Endodermal cell (in vitro differentiated cells): ENCODE measurements at regions not wholly inside any gene's neighbourhood (a gene's known extent, or its start where the extent isn't known, plus 50 kb on each side); places are given as distances from the start of the nearest gene placed in this dataset.

Experiments
- DNase-seq: peaks from one replicate; pipeline ENCODE4 v3.0.0-alpha.2; 2017
- H3K27ac ChIP-seq: 2 replicates; pipeline ENCODE4 v1.5.1; 2013; ENCODE audit warnings: mild to moderate bottlenecking, low read depth, low read length, moderate library complexity
- H3K27me3 ChIP-seq: 2 replicates; pipeline ENCODE4 v1.6.1; 2013; ENCODE audit warnings: mild to moderate bottlenecking, low read length, moderate library complexity; ENCODE audit not compliant: insufficient read depth, control insufficient read depth, poor library complexity, severe bottlenecking
- H3K36me3 ChIP-seq: 2 replicates; pipeline ENCODE4 v1.7.0; 2013; ENCODE audit warnings: mild to moderate bottlenecking, low read length, moderate library complexity; ENCODE audit not compliant: control insufficient read depth, insufficient read depth
- H3K4me1 ChIP-seq: one replicate; pipeline ENCODE4 v1.7.0; 2013; ENCODE audit warnings: low read length; ENCODE audit not compliant: control insufficient read depth, insufficient read depth
- H3K4me3 ChIP-seq: 2 replicates; pipeline ENCODE4 v1.5.1; 2013; ENCODE audit warnings: mild to moderate bottlenecking, low read length, moderate library complexity
- H3K9ac ChIP-seq: 2 replicates; pipeline ENCODE4 v1.6.1; 2013; ENCODE audit warnings: mild to moderate bottlenecking, low read length, moderate library complexity; ENCODE audit not compliant: poor library complexity, severe bottlenecking; ENCODE audit errors: extremely low read depth
- H3K9me3 ChIP-seq: 2 replicates; pipeline ENCODE4 v1.6.1; 2013; ENCODE audit warnings: mild to moderate bottlenecking, low read length, moderate library complexity; ENCODE audit not compliant: control insufficient read depth
- H3K27ac Mint-ChIP-seq: 2 replicates; pipeline ENCODE4 v1.8.0; 2020; ENCODE audit warnings: mixed read lengths
- H3K27me3 Mint-ChIP-seq: 2 replicates; pipeline ENCODE4 v1.8.0; 2021; ENCODE audit warnings: mild to moderate bottlenecking, mixed read lengths; ENCODE audit not compliant: insufficient read depth
- H3K36me3 Mint-ChIP-seq: 2 replicates; pipeline ENCODE4 v1.8.0; 2020; ENCODE audit warnings: low read depth, mixed read lengths
- H3K4me1 Mint-ChIP-seq: 2 replicates; pipeline ENCODE4 v1.8.0; 2020; ENCODE audit warnings: mixed read lengths
- H3K4me3 Mint-ChIP-seq: 2 replicates; pipeline ENCODE4 v1.8.0; 2020; ENCODE audit warnings: mild to moderate bottlenecking, moderate library complexity, mixed read lengths
- H3K9me3 Mint-ChIP-seq: 2 replicates; pipeline ENCODE4 v1.8.0; 2020; ENCODE audit warnings: mild to moderate bottlenecking, mixed read lengths
- CTCF ChIP-seq: fragments of 200-600 bp; sonication (generic); conservative IDR thresholded peaks from 2 replicates; pipeline ENCODE4 v1.5.0; 2021; ENCODE audit warnings: antibody characterized with exemption, mild to moderate bottlenecking
- WGBS, 2 experiments: methylation state at CpG; one replicate each; pipeline versions ENCODE4 v1.1.5 to v1.1.7; 2013; ENCODE audit warnings: missing lambda C conversion rate in 2 of 2, mixed read lengths in 1 of 2; ENCODE audit not compliant: insufficient coverage in 1 of 2, insufficient read length in 1 of 2; 5-methylcytosine and 5-hydroxymethylcytosine counted together

- no peaks in the 10 kb centered on the region for H3K36me3 Mint-ChIP-seq
- no peaks in the 10 kb centered on the region for H3K4me1 Mint-ChIP-seq
- Histone ChIP-seq H3K9ac (no peak overlapping the region), H3K4me1 (no peaks in the 10 kb centered on the region), H3K4me3 (no peak overlapping the region), H3K9me3 (no peaks in the 10 kb centered on the region), H3K27me3 (peaks cover 9% of the 10 kb centered on the region), H3K27ac (no peak overlapping the region), H3K36me3 (no peaks in the 10 kb centered on the region)
- no peak for TF ChIP-seq CTCF
- no peaks in the 10 kb centered on the region for H3K9me3 Mint-ChIP-seq
- DNase-seq, result no peak
- H3K27ac Mint-ChIP-seq, result no peak overlapping the region
- H3K27me3 Mint-ChIP-seq, result no peaks in the 10 kb centered on the region
- H3K4me3 Mint-ChIP-seq, result no peak overlapping the region
- 86 to 90% methylated on average over 1 to 5 of the region's 5 CpGs for WGBS, 2 experiments
Measured at GRCh38 chr15:38740206-38740605, 175.6 kb upstream of the RASGRP1 start.

GRCh38 chr15:38743147-38743546 lies 178.5 kb upstream of the RASGRP1 start:
- TF ChIP-seq CTCF, result no peak
- no peak overlapping the region for H3K27ac Mint-ChIP-seq
- Histone ChIP-seq H3K27me3 (no peaks in the 10 kb centered on the region), H3K27ac (no peak overlapping the region), H3K4me3 (no peak overlapping the region), H3K9ac (no peak overlapping the region), H3K36me3 (no peaks in the 10 kb centered on the region), H3K9me3 (no peaks in the 10 kb centered on the region), H3K4me1 (no peaks in the 10 kb centered on the region)
- 90% methylated on average over 3 of the region's 3 CpGs; no CpG with 5 or more reads in 1 of the 2 experiments for WGBS, 2 experiments
- no peaks in the 10 kb centered on the region for H3K36me3 Mint-ChIP-seq
- no peak overlapping the region for H3K4me3 Mint-ChIP-seq
- no peaks in the 10 kb centered on the region for H3K4me1 Mint-ChIP-seq
- no peaks in the 10 kb centered on the region for H3K9me3 Mint-ChIP-seq
- peaks cover 5% of the 10 kb centered on the region for H3K27me3 Mint-ChIP-seq
- DNase-seq, result no peak

GRCh38 chr15:38745126-38745525 lies 180.5 kb upstream of the RASGRP1 start:
- TF ChIP-seq CTCF, result no peak
- no peak for DNase-seq
- Mint-ChIP-seq H3K4me3 (no peak overlapping the region), H3K9me3 (no peaks in the 10 kb centered on the region), H3K36me3 (no peaks in the 10 kb centered on the region), H3K27ac (no peak overlapping the region), H3K4me1 (no peaks in the 10 kb centered on the region), H3K27me3 (peaks cover 5% of the 10 kb centered on the region)
- H3K4me3 ChIP-seq, result no peak overlapping the region
- H3K27me3 ChIP-seq, result no peaks in the 10 kb centered on the region
- no peaks in the 10 kb centered on the region for H3K4me1 ChIP-seq
- no peak overlapping the region for H3K27ac ChIP-seq
- no peaks in the 10 kb centered on the region for H3K36me3 ChIP-seq
- 91 to 100% methylated on average over 1 of the region's 1 CpG for WGBS, 2 experiments
- H3K9me3 ChIP-seq, result no peaks in the 10 kb centered on the region
- H3K9ac ChIP-seq, result no peak overlapping the region
